Activated naive CD4-positive, alpha-beta T cell treated with anti-CD3 and anti-CD28 coated beads, Interleukin-2, amount 50 U/mL, for 16 hours (primary cell): ENCODE measurements at regions not wholly inside any gene's neighbourhood (a gene's known extent, or its start where the extent isn't known, plus 50 kb on each side); places are given as distances from the start of the nearest gene placed in this dataset.
"Not testable (repeated sequence)": the region's sequence is repeated elsewhere in the genome, so short reads cannot be mapped to it uniquely, and the experiment has no call there.

Source experiments
- DNase-seq: peaks from one replicate; pipeline ENCODE4 v3.0.0-alpha.2; 2020

DNA sequence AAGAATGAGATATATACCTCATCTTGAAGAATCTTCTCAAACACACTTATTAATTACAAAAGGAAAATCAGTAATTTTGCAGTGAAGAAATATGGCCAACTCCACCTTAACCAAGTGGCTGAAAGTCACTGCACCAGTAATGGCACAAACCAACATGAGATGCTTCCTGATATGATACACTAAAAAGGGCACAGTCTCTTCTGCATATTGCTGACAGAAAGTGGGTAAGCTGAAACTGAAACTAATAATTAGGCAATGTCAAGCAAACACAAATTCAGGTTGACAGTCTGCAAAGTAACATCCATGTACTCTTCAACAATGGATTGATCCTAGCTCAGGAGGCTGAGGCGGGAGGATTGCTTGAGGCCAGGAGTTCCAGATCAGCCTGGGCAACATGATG lies 56.1 kb downstream of the ZNF22 start:
- not testable (repeated sequence) for DNase-seq

GRCh38 chr10:45058580-45058979 lies 57.9 kb downstream of the ZNF22 start:
- no peak for DNase-seq

DNA sequence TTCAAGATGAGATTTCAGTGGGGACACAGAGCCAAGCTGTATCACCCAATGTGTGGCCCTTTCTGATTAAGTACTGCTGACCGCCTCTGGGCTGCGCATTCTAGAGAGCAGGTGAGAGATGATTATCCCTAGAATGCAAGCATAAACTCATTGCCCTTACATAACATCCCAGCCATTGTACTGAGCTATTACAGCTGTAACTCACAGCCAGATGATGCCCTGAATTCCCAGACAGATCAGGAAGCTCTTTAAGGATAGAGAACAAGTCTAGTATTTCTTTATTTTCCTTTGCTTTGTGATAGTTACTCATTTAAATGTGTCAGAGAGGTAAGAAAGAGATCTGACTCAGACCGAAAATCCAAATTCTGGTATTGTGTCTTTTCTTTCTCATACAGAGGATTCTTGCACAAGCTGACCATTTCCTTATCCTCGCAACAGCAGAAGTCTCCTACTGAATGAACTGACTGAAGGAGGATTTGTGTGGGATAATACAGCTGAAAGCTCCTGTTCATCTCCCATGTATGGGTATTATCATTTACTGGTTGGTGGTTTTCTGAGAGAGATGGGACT lies 58.4 kb downstream of the ZNF22 start:
- no peak for DNase-seq

GRCh38 chr10:45059632-45060031 lies 58.9 kb downstream of the ZNF22 start:
- no peak for DNase-seq

DNA sequence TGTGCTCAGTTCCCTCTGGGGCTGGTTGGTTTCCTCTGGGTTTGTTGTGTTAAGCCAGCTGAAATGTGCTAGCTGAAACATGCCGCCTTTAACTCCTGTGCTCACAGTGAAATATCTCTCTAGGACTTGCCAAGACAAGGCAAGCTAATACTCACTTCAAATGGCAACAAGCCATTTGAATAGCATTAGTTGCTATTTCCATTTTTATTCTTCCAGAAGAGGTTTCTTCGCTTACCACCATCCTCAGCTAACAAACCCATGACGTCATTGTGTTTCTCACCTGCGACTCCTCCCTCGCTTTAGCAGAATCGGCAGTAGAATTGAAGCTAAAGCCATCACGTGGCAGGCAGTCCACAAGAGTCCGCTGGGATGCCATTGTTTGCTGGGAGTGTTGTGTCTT lies 61.3 kb downstream of the ZNF22 start:
- no peak for DNase-seq

DNA sequence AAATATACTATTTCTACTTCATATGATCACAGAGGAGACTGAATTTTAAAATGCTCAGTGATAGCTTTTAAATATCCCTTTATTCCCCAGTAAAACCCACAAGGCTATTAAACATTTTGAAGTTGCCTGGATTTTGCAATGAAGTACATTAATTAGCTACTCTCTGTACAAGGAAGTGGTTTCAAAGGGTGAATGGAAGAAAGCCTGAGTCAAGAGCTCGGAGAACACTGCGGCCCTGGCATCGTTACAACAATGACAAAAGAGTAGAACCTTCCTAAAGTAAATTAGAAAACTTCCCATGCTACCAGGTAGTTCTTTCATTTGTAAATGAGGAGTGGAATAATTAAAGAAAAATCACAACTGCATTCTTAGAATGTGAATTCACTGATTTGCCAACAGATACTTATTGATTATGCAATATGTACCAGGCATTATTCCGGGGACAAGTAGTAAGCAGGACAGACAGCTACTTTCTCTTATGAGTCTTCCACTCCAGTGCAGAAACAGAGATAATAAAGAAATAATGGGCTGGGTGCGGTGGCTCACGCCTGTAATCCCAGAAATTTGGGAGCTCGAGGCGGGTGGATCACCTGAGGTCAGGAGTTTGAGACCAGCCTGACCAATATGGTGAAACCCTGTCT lies 63.0 kb downstream of the ZNF22 start:
- DNase-seq = no peak

GRCh38 chr10:45064998-45065397 lies 64.3 kb downstream of the ZNF22 start:
- DNase-seq = no peak

DNA sequence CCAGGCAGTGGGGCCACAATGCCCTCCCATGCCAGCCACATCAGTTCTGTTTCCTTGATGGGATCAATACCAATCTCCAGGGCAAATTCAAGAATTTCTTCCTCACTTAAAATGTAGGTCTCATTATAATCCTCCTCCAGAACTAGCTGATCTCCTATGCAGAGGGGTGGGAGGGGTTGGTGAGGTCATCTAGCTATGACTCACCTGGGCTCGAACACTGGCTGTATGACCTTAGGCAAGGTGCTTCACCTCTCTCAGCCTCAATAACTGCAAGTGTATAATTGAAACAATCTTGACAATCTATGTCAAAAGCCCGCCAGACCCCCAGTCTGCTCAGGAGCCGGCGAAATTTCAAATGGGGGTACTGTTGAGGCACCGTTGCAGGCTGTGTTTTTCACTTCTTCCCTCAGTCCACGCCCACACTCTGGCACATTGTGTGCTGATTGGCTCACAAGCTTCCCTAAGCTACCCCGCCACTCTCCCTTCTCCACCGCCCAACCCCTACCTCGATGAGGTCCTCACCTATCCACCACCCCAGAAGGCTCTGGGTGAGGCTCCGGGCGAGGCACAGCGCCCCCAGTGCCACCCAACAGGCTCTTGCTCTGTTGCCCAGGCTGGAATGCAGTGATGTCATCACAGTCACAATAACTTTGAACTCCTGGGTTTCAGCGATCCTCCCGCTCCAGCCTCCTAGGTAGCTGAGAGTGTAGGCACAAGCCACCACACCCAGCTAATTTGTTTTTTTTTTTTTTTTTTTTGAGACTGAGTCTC lies 70.5 kb downstream of the ZNF22 start:
- DNase-seq = no peak

GRCh38 chr10:45075216-45075615 lies 74.5 kb downstream of the ZNF22 start:
- DNase-seq = no peak

GRCh38 chr10:45075826-45076380 lies 75.2 kb downstream of the ZNF22 start:
- no peak for DNase-seq

GRCh38 chr10:45076891-45077290 lies 76.2 kb downstream of the ZNF22 start:
- DNase-seq = no peak

DNA sequence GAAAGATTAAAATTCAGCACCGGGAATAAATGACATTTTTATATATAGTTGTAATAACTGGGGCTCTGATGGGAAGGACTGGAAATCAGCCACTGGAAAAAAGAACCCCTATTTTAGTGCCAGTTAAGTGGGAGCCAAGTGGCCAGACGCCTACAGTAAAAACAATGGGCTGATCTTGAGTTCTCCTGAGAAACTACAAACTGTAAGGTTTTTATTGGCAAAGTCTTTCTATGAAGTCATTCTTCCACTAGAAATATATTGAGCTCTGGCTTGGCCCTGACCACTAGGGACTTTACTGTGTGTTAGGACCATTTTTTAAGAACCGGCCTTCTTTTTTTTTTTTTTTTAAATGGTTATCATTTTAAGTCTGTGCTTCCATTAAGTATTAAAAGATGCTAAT lies 79.6 kb downstream of the ZNF22 start:
- no peak for DNase-seq

GRCh38 chr10:45082176-45082575 lies 81.5 kb downstream of the ZNF22 start:
- DNase-seq = no peak

GRCh38 chr10:45091968-45092367 lies 91.2 kb downstream of the ZNF22 start:
- DNase-seq = no peak

GRCh38 chr10:45093945-45094344 lies 93.2 kb downstream of the ZNF22 start:
- DNase-seq = no peak

DNA sequence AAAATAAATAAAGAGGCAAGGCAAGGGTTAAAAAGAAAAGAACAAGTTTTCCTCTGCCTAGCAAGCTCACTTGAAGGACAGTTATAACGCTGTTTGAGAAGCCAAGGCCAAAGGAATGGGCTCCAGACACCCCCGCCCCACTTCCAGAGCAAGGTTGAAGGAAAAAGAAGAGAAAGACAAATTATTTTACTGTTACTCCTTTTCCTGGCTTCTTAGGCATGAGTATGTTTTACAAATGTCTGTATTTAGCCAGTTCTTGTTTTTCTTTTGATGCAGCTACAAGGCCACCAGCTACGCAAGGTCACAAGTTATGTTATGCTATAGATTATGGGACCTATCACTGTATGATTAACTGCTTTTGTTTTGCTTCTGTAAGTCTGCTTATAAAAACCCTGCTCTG lies 94.6 kb downstream of the ZNF22 start:
- DNase-seq = no peak

GRCh38 chr10:45096001-45096400 lies 95.3 kb downstream of the ZNF22 start:
- DNase-seq = no peak

DNA sequence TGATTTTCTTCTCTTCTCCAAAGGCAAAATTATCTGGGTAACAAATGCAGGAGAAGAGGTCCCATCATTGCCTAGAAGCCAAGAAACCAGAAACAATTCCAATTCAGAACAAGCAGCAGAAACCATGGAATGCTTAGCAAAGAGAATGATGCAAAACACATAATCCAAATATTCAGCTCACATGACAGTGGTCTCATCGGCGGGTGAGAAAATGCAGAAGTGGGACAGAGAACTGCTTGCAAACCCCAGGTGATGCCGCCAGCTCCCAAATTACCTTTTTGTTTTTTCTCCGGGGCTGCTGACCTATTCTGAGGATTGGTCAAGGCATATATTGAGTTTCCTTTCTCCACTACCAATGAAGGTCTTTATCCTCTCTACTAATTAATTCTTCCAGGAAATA lies 99.7 kb downstream of the ZNF22 start:
- no peak for DNase-seq

GRCh38 chr10:45104674-45105073 lies 104.0 kb downstream of the ZNF22 start:
- no peak for DNase-seq

DNA sequence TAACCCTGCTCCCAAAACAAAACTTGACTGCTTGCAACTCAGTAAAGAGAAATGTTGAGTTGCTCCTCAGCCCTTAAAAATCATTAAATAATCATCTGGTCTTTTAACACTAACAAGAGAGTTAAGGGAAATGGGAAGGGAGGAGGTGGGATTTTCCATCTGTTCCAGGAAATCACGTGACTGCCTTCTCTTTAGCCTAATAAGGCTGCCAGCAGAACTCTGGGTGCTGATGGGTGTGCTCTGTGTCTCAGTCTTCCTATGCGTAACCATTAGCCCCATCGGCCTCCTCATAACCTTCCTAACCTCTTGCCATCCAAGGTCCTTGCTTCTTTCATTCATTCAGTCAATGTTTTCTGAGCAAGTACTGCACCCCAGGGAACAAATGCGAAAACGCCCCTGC lies 104.6 kb downstream of the ZNF22 start:
- DNase-seq = not testable (repeated sequence)

DNA sequence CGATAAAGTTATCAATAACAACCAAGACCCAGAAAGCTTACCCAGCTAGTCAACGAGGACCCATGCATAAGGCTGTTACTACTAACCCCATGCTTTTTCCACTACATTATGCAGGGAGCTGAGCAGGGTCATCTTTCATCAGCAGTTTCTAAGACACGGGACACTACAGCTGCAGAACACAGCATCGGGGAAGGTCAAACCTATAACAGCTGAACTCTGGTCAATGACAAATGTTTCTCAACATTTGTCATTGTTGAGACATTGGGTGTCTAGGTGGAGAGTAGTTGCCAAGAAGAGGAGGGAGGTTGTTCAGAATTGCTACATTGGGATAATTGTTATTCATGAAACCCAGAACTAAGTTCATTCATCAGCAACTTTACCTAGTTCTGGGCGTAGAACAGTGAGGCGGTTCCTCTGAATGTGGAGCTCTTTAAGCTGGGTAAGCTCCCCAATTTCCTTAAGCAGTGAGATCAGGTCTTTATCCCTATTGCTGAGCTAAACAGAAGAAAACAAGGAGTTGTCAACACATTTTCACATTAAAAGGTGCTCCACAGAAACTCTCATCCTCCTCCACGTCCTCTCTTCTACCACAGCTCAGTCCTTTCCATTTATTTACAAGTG lies 105.6 kb downstream of the ZNF22 start:
- no peak for DNase-seq

DNA sequence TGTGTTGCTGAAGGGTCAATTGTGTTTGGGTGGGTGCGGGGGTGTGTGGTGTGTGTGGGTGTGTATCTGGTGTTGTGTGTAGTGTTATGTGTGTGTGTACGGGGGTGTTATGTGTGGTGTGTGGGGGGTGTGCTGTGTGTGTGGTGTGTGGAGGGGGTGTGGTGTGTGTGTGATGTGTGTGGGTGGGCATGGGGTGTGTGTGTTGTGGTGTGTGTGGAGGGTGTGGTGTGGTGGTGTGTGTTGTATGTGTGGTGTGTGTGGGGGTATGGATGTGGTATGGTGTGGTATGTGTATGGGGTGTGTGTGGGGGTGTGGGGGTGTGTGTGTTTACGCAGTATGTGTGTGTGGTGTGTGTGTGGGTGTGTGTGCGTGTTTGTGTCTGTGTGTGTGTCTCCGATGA lies 110.8 kb downstream of the ZNF22 start:
- DNase-seq = no peak

DNA sequence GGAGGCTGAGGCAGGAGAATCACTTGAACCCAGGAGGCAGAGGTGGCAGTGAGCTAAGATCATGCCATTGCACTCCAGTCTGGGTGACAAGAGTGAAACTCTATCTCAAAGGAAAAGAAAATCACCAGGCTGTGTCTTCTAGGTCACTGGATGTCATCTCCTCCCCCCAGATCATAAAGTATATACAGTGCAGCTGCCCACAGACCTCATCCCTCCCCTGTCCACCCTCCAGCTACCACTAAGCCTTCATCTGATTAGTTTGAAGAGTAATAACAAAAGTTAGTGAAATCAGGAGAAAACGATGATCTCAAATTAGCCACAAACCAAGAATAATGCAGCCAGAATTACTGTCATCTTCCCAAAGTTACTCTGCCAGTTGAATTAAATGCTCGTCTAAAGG lies 117.2 kb downstream of the ZNF22 start:
- DNase-seq = not testable (repeated sequence)

GRCh38 chr10:45118929-45119328 lies 118.2 kb downstream of the ZNF22 start:
- DNase-seq = no peak
